GM11168 (cell line): ENCODE measurements at regions not wholly inside any gene's neighbourhood (a gene's known extent, or its start where the extent isn't known, plus 50 kb on each side); places are given as distances from the start of the nearest gene placed in this dataset.

Experiments used
- in situ Hi-C: fragments of 300-500 bp; cut with MboI; formaldehyde crosslinking; loops from one replicate; pipeline ENCODE4 v1.12.0; 2022; ENCODE audit warnings: low sequenced_read_pairs; ENCODE audit not compliant: unreplicated experiment

GRCh38 chr3:5302661-5303060, 115.2 kb downstream of the EDEM1 start:
- in situ Hi-C loops: loop anchor here (25.0 kb wide), 1 partner anchor 1510 kb away; no protein-coding TSS in a partner anchor

GRCh38 chr3:5304188-5304587, 116.7 kb downstream of the EDEM1 start:
- in situ Hi-C loops: loop anchor here (25.0 kb wide), 1 partner anchor 1508 kb away; no protein-coding TSS in a partner anchor

DNA sequence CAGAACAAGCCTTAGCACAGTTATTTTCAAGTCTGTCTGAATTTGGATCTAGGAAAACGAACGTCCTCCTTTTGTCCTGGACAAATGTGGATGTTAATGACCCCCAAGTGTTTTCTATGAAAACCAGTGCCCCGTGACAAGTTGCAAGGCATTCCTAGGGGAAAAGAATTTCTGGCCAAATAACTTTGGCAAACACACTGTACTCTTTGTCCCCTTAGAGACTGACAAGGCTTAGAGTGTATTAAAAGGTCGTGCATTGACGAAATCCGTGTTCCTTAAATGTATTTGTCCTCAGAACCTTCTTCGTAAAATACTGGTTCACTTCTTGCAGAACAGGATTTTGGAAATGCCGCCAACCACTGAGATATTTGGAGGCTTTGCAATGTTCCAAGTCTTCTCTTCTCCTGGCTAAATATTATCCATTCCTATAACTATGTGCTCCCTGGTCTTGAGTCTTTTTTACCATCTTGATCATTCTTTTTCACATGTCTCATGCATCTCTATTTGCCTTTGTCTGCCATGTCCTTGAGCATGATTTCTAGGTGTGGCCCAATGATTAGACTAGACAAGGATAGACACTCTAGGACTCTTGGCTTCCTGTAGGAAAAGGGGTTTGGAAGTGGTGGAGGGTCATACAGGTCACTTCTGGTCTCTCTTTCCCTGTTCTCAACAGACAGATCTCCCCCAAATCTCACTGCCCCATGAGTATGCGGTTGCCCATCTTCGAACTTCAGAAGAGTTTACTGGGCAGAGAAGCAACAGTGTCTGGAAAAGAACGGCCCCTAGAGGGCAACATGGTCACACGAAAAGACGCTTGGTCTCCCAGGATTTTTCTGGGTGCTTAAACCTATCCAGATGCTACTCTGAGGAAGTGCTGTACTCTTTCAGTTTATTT, 117.5 kb downstream of the EDEM1 start:
- in situ Hi-C loops: loop anchor here (25.0 kb wide), 1 partner anchor 1507 kb away; no protein-coding TSS in a partner anchor

DNA sequence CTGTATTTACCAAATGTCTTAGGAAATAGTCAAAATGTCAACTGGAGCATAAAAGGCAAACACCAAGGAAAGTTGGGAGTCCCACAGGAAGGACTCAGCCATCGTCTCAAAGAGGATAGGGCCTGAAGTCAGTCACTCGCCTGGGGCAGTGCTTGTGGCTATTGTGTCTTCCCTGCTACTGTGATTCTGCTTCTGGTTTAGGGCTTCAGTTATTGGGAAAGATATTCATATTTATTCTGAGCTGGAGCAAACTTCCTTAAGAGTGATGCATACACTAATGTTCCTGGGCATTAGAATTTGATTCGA, 118.1 kb downstream of the EDEM1 start:
- in situ Hi-C loops: loop anchor here (25.0 kb wide), 1 partner anchor 1507 kb away; no protein-coding TSS in a partner anchor

DNA sequence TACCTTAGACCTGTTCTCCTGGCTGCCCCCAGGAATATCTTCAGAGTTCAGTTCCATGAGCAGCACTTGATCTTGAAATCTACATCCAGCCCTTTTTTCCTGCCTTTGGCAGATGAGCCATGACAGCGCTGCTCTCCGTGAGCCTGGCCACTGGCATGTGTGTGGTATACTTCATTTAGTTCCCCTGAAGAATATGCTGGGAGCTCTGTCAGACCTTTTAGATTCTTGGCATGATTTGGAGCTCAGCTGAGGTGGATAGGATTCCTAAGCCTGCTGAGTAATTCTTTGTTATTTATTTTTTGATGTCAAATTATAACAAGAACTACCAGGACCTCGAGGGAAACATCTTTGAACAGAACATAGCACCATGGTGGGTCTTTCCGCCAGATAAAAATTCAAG, 121.7 kb downstream of the EDEM1 start:
- in situ Hi-C loops: loop anchor here (25.0 kb wide), 1 partner anchor 1503 kb away; no protein-coding TSS in a partner anchor

- in situ Hi-C loops: loop anchor here (25.0 kb wide), 1 partner anchor 1503 kb away; no protein-coding TSS in a partner anchor
These were observed 122.1 kb downstream of the EDEM1 start for GRCh38 chr3:5309602-5310001.

DNA sequence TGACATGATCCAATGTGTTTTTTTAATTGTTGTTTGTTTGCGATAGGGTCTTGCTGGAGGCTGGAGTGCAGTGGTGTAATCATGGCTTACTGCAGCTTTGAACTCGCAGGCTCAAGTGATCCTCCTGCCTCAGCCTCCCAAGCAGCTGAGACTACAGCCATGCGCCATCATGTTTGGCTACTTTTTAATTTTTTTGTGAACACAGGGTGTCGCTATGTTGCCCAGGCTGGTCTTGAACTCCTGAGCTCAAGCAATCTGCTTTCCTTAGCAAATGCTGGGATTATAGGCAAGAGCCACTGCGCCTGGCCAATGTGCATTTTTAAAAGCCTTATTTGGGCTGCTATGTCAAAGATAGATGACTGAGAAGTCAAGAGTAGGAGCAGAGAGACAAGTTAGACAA, 123.0 kb downstream of the EDEM1 start:
- in situ Hi-C loops: loop anchor here (25.0 kb wide), 1 partner anchor 1502 kb away; no protein-coding TSS in a partner anchor

- in situ Hi-C loops: loop anchor here (25.0 kb wide), 1 partner anchor 1500 kb away; no protein-coding TSS in a partner anchor
These were observed 124.8 kb downstream of the EDEM1 start for GRCh38 chr3:5312290-5312689.

- in situ Hi-C loops: loop anchor here (25.0 kb wide), 1 partner anchor 1497 kb away; no protein-coding TSS in a partner anchor
These were observed 127.4 kb downstream of the EDEM1 start for GRCh38 chr3:5314897-5315296.

DNA sequence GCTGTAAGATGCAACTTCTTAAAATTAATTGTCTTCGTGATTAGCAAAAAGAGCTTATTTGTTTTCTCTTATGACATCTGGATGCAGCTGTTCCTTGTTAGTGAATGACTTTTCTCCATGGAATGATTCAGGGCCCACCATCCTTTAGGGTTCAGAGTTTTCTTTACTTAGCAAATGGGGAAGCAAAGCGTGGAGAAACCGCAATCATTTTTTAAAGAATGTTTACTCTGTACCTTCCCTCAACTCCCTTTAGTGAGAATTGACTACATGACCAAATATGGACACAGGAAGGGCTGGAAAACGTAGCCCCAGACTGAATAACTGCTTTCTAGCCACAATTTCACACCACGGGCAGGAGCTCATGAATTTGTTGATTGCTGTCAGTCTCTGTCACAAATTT, 130.1 kb downstream of the EDEM1 start:
- in situ Hi-C loops: loop anchor here (25.0 kb wide), 1 partner anchor 1495 kb away; no protein-coding TSS in a partner anchor

GRCh38 chr3:5319454-5319853, 131.9 kb downstream of the EDEM1 start:
- in situ Hi-C loops: loop anchor here (25.0 kb wide), 1 partner anchor 1493 kb away; no protein-coding TSS in a partner anchor

GRCh38 chr3:5321666-5322340, 134.3 kb downstream of the EDEM1 start:
- in situ Hi-C loops: loop anchor here (25.0 kb wide), 1 partner anchor 1490 kb away; no protein-coding TSS in a partner anchor

- in situ Hi-C loops: loop anchor here (25.0 kb wide), 1 partner anchor 1488 kb away; no protein-coding TSS in a partner anchor
These were observed 137.3 kb downstream of the EDEM1 start for GRCh38 chr3:5324780-5325179.

- in situ Hi-C loops: no loop called here
These were observed 142.8 kb downstream of the EDEM1 start for GRCh38 chr3:5330152-5330810.

DNA sequence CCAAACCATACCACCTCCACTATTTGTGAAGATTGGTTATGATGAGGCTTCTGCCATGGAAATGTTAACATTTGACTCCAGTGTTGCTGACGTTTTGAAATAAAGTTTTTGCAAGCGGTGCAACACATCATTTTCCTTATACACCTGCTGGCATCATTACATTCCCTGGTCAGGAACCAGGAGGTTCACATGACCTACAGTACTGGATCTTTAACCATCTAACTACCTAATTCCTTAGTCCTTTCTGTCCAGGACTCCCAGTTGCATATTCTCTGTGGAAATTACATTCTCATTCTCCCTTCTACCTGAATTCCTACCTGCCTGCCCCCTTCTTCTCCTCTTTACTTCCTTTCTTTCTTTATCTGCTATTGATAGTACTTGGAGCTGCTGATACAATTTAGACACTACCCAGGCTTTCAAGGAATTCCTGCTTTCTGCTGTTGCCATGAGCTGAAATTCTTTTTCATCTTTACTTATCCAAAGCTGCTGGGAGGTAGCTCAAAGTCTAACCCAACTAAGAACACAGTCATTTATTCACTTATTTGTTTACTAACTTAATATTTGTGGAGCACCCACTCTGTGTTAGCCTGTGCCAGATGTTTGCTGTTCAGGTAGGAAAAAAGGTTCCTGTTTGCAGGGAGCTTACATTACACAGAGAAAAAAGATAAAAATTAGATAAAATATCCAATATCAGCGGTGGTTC, 144.2 kb downstream of the EDEM1 start:
- in situ Hi-C loops: no loop called here

DNA sequence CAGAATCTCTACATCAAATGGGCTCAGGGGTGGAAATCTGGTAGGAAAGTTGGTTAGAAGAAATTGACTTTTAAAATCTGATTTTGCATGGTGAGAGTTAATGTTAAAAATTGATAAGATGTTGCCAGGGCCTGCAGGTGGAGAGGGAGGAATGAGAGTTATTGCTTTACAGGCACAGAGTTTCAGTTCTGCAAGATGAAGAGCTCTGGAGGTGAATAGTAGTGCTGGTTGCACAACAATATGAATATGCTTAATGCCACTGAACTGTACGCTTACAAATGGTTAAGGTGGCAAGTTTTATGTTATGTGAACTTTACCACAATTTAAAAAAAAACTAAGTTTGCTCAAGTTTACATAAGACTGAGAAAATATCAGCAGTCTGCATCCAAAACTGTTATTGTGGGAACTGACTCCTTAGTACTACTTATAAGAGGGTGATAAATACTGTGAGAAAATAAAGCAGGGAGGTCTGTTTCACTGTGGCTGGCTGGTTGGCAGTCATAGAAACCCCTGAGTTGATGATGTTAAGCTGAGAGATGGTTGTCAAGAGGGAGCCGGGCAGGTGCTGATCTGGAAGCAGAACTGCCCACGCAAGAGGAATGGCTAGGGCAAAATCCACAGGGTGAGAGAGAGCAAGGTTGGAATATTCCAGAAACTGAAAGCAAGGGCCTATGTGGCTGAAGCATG, 144.9 kb downstream of the EDEM1 start:
- in situ Hi-C loops: no loop called here

- in situ Hi-C loops: no loop called here
These were observed 152.5 kb downstream of the EDEM1 start for GRCh38 chr3:5339967-5340535.

DNA sequence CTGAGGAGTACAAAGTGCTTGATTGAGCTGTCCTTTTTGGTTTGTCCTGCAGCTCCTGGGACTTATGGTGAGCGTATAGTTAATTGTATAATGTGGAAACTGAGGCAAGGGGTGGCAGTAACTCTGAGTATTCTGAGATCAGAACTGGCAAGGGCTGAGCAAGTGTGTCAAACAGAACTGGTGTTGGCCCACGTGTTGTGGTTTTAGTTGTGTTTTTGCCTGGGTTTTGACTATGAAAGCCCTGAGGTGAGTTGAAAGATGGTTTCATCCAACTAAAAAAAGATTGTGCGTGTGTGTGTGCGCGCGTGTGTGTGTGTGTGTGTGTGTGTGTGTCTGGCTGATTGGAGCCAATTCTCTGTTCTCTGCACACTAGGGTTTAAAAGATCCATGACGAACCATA, 154.1 kb downstream of the EDEM1 start:
- in situ Hi-C loops: no loop called here

DNA sequence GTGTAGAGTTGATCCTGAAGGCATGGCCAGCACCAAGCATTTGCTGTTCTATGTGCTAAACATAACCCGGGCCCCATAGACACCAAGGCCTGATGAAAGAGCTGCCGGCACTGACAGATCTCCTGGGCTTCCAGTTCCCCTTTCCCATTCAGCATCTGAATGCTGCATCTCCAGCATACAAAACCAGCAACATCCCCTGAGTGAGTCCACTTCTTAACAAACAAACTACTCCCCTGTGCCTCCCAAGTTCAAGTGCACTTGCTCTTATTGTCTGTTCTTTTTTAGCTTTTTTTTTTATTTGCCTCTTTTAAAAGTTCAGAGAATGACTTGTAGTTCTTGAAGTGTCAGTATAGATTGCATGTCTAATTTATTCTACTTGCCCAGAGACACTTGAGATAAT, 156.0 kb downstream of the EDEM1 start:
- in situ Hi-C loops: no loop called here
